ENCODE measurements at regions not wholly inside any gene's neighbourhood (a gene's known extent, or its start where the extent isn't known, plus 50 kb on each side); places are given as distances from the start of the nearest gene placed in this dataset.

DNA sequence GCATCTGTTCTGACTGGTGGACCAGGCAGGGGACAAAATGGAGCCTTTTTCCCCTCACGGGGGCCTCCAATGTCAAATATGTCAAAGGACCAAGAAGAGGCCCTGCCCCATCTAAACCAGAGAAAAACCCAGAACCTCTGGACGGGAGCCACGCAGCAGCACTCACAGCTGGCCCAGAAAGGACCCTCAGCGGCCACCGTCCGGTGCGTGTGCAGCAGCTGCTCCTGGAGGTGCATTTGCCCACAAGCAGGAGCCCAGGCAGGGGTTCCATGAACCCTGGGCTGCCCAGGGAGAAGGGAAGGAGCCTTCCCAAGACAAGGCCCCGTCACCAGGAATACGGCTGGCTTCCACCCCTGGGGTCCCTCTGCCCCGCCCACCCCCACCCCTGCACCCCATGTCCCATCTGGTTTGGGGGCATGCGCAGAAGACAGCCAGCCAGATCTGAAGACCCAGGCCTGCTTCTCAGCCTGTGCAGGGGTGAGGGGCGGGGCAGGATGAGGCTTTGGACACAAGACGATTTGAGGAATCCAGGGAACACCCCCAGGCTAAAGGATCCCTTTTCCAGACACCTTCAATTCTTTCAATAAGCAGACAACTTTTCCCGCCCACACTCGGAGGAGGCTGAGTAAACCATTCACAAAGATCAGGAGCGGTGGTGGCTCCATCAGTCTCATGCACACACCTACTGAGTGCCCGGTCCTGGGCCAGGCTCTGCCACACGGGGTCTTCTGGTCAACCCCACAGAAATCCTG lies 423.1 kb downstream of the SHANK2 start:
- no peak for TF ChIP-seq EP300 (IDR thresholded peaks at IDR 0.05; ENCODE audit: borderline replicate concordance in 1 of 2, low read depth in 1 of 2, low read length in 1 of 2)
- no peak for TF ChIP-seq TCF12 (IDR thresholded peaks at IDR 0.05)
- TF ChIP-seq, protein P1, sequence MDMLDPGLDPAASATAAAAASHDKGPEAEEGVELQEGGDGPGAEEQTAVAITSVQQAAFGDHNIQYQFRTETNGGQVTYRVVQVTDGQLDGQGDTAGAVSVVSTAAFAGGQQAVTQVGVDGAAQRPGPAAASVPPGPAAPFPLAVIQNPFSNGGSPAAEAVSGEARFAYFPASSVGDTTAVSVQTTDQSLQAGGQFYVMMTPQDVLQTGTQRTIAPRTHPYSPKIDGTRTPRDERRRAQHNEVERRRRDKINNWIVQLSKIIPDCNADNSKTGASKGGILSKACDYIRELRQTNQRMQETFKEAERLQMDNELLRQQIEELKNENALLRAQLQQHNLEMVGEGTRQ (IDR thresholded peaks at IDR 0.05; ENCODE audit: borderline replicate concordance, low read depth, low read length) = no peak
- TF ChIP-seq, protein P2, sequence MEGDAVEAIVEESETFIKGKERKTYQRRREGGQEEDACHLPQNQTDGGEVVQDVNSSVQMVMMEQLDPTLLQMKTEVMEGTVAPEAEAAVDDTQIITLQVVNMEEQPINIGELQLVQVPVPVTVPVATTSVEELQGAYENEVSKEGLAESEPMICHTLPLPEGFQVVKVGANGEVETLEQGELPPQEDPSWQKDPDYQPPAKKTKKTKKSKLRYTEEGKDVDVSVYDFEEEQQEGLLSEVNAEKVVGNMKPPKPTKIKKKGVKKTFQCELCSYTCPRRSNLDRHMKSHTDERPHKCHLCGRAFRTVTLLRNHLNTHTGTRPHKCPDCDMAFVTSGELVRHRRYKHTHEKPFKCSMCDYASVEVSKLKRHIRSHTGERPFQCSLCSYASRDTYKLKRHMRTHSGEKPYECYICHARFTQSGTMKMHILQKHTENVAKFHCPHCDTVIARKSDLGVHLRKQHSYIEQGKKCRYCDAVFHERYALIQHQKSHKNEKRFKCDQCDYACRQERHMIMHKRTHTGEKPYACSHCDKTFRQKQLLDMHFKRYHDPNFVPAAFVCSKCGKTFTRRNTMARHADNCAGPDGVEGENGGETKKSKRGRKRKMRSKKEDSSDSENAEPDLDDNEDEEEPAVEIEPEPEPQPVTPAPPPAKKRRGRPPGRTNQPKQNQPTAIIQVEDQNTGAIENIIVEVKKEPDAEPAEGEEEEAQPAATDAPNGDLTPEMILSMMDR (IDR thresholded peaks at IDR 0.05) = no peak

Data from SK-N-SH (cell line).